Stimulated activated naive B cell treated with anti-CD40 and anti-IgM and Interleukin-4, amounts not matched to agents 10 μg/mL and 1 μg/mL and 100 μg/mL, for 72 hours (primary cell): ENCODE measurements at regions not wholly inside any gene's neighbourhood (a gene's known extent, or its start where the extent isn't known, plus 50 kb on each side); places are given as distances from the start of the nearest gene placed in this dataset.

Experiments
- ATAC-seq, 2 donors: fragments of 150-1000 bp; cut with Tn5 transposase; replicated peaks; 2 replicates each; pipeline ENCODE4 v1.10.0; 2021; ENCODE audit warnings: moderate library complexity in 1 of 2
- DNase-seq: peaks from one replicate; pipeline ENCODE4 v3.0.0; 2021
- H3K27ac Mint-ChIP-seq: one replicate; pipeline ENCODE4 v1.8.0; 2022; ENCODE audit warnings: mild to moderate bottlenecking, mixed read lengths
- H3K27me3 Mint-ChIP-seq, 2 donors: one replicate each; pipeline ENCODE4 v1.8.0; 2022; ENCODE audit warnings: mixed read lengths in 2 of 2
- H3K36me3 Mint-ChIP-seq, 2 donors: one replicate each; pipeline ENCODE4 v1.8.0; 2022; ENCODE audit warnings: mixed read lengths in 2 of 2, mild to moderate bottlenecking in 1 of 2
- H3K4me1 Mint-ChIP-seq, 2 donors: one replicate each; pipeline ENCODE4 v1.8.0; 2022; ENCODE audit warnings: mixed read lengths in 2 of 2, mild to moderate bottlenecking in 1 of 2
- H3K4me3 Mint-ChIP-seq, 2 donors: one replicate each; pipeline ENCODE4 v1.8.0; 2022; ENCODE audit warnings: mild to moderate bottlenecking in 2 of 2, mixed read lengths in 2 of 2, moderate library complexity in 1 of 2
- H3K9me3 Mint-ChIP-seq, 2 donors: one replicate each; pipeline ENCODE4 v1.8.0; 2022; ENCODE audit warnings: mixed read lengths in 2 of 2, mild to moderate bottlenecking in 1 of 2

GRCh38 chr16:48862087-48862532, 252.1 kb upstream of the N4BP1 start:
- no peaks in the 10 kb centered on the region for H3K36me3 Mint-ChIP-seq
- H3K27ac Mint-ChIP-seq: no peak overlapping the region
- H3K4me3 Mint-ChIP-seq: no peak overlapping the region
- no peak for ATAC-seq
- H3K27me3 Mint-ChIP-seq: peaks cover 0 to 6% of the 10 kb centered on the region in 2 donors
- DNase-seq: no peak
- H3K9me3 Mint-ChIP-seq: peaks cover 11 to 13% of the 10 kb centered on the region in 2 donors
- no peaks in the 10 kb centered on the region for H3K4me1 Mint-ChIP-seq

- no peak overlapping the region for H3K4me3 Mint-ChIP-seq
- H3K4me1 Mint-ChIP-seq: no peaks in the 10 kb centered on the region
- no peak for ATAC-seq
- no peak for DNase-seq
- no peaks in the 10 kb centered on the region for H3K36me3 Mint-ChIP-seq
- H3K9me3 Mint-ChIP-seq: peaks cover 11 to 13% of the 10 kb centered on the region in 2 donors
- H3K27me3 Mint-ChIP-seq: peaks cover 0 to 6% of the 10 kb centered on the region in 2 donors
- no peak overlapping the region for H3K27ac Mint-ChIP-seq
Observed at GRCh38 chr16:48860341-48860740, 250.4 kb upstream of the N4BP1 start.

GRCh38 chr16:48852951-48853350, 243.0 kb upstream of the N4BP1 start:
- H3K4me1 Mint-ChIP-seq: no peaks in the 10 kb centered on the region
- no peak overlapping the region for H3K27ac Mint-ChIP-seq
- H3K27me3 Mint-ChIP-seq: no peaks in the 10 kb centered on the region
- H3K4me3 Mint-ChIP-seq: no peak overlapping the region
- DNase-seq (no peak), ATAC-seq (no peak)
- no peaks in the 10 kb centered on the region for H3K36me3 Mint-ChIP-seq
- peaks cover 0 to 1% of the 10 kb centered on the region in 2 donors for H3K9me3 Mint-ChIP-seq

- H3K9me3 Mint-ChIP-seq: peaks cover 0 to 1% of the 10 kb centered on the region in 2 donors
- no peak for DNase-seq
- no peaks in the 10 kb centered on the region for H3K36me3 Mint-ChIP-seq
- no peak overlapping the region for H3K27ac Mint-ChIP-seq
- no peaks in the 10 kb centered on the region for H3K27me3 Mint-ChIP-seq
- H3K4me1 Mint-ChIP-seq: no peaks in the 10 kb centered on the region
- H3K4me3 Mint-ChIP-seq: no peak overlapping the region
- no peak for ATAC-seq
Observed at GRCh38 chr16:48852458-48852857, 242.5 kb upstream of the N4BP1 start.

- H3K27ac Mint-ChIP-seq: no peak overlapping the region
- H3K36me3 Mint-ChIP-seq: no peaks in the 10 kb centered on the region
- ATAC-seq (no peak), DNase-seq (no peak)
- peaks cover 0 to 1% of the 10 kb centered on the region in 2 donors for H3K9me3 Mint-ChIP-seq
- no peaks in the 10 kb centered on the region for H3K4me1 Mint-ChIP-seq
- no peak overlapping the region for H3K4me3 Mint-ChIP-seq
- H3K27me3 Mint-ChIP-seq: no peaks in the 10 kb centered on the region
Observed at GRCh38 chr16:48850097-48850770, 240.3 kb upstream of the N4BP1 start.

- Mint-ChIP-seq H3K36me3 (no peaks in the 10 kb centered on the region), H3K4me3 (no peak overlapping the region), H3K9me3 (peaks cover 0 to 1% of the 10 kb centered on the region in 2 donors), H3K4me1 (no peaks in the 10 kb centered on the region), H3K27ac (no peak overlapping the region), H3K27me3 (peaks cover 0 to 6% of the 10 kb centered on the region in 2 donors)
- DNase-seq (no peak), ATAC-seq (no peak)
Observed at GRCh38 chr16:48846277-48846676, 236.3 kb upstream of the N4BP1 start.

- peaks cover 0 to 1% of the 10 kb centered on the region in 2 donors for H3K9me3 Mint-ChIP-seq
- H3K4me1 Mint-ChIP-seq: no peaks in the 10 kb centered on the region
- H3K27me3 Mint-ChIP-seq: peaks cover 0 to 6% of the 10 kb centered on the region in 2 donors
- H3K36me3 Mint-ChIP-seq: no peaks in the 10 kb centered on the region
- DNase-seq (no peak), ATAC-seq (no peak)
- no peak overlapping the region for H3K27ac Mint-ChIP-seq
- no peak overlapping the region for H3K4me3 Mint-ChIP-seq
Observed at GRCh38 chr16:48845261-48845660, 235.3 kb upstream of the N4BP1 start.

- no peak overlapping the region for H3K27ac Mint-ChIP-seq
- no peaks in the 10 kb centered on the region for H3K9me3 Mint-ChIP-seq
- no peaks in the 10 kb centered on the region for H3K36me3 Mint-ChIP-seq
- DNase-seq: no peak
- H3K4me3 Mint-ChIP-seq: no peak overlapping the region
- H3K27me3 Mint-ChIP-seq: peaks cover 0 to 6% of the 10 kb centered on the region in 2 donors
- ATAC-seq: no peak
- no peaks in the 10 kb centered on the region for H3K4me1 Mint-ChIP-seq
Observed at GRCh38 chr16:48838349-48838748, 228.4 kb upstream of the N4BP1 start.

- DNase-seq (no peak), ATAC-seq (no peak)
- no peak overlapping the region for H3K4me3 Mint-ChIP-seq
- no peaks in the 10 kb centered on the region for H3K36me3 Mint-ChIP-seq
- no peaks in the 10 kb centered on the region for H3K4me1 Mint-ChIP-seq
- H3K9me3 Mint-ChIP-seq: no peaks in the 10 kb centered on the region
- no peak overlapping the region for H3K27ac Mint-ChIP-seq
- no peaks in the 10 kb centered on the region for H3K27me3 Mint-ChIP-seq
Observed at GRCh38 chr16:48836636-48837035, 226.7 kb upstream of the N4BP1 start.

- ATAC-seq (no peak), DNase-seq (no peak)
- no peak overlapping the region for H3K4me3 Mint-ChIP-seq
- H3K36me3 Mint-ChIP-seq: no peaks in the 10 kb centered on the region
- H3K27me3 Mint-ChIP-seq: no peaks in the 10 kb centered on the region
- no peak overlapping the region for H3K27ac Mint-ChIP-seq
- H3K9me3 Mint-ChIP-seq: no peaks in the 10 kb centered on the region
- no peaks in the 10 kb centered on the region for H3K4me1 Mint-ChIP-seq
Observed at GRCh38 chr16:48836067-48836466, 226.1 kb upstream of the N4BP1 start.

GRCh38 chr16:48834576-48834975, 224.6 kb upstream of the N4BP1 start:
- no peak for DNase-seq
- no peak overlapping the region for H3K27ac Mint-ChIP-seq
- H3K4me1 Mint-ChIP-seq: no peaks in the 10 kb centered on the region
- H3K4me3 Mint-ChIP-seq: no peak overlapping the region
- H3K36me3 Mint-ChIP-seq: no peaks in the 10 kb centered on the region
- H3K9me3 Mint-ChIP-seq: no peaks in the 10 kb centered on the region
- no peaks in the 10 kb centered on the region for H3K27me3 Mint-ChIP-seq
- ATAC-seq: no peak

GRCh38 chr16:48833461-48833860, 223.5 kb upstream of the N4BP1 start:
- H3K27ac Mint-ChIP-seq: no peak overlapping the region
- no peaks in the 10 kb centered on the region for H3K9me3 Mint-ChIP-seq
- no peaks in the 10 kb centered on the region for H3K27me3 Mint-ChIP-seq
- H3K36me3 Mint-ChIP-seq: no peaks in the 10 kb centered on the region
- H3K4me3 Mint-ChIP-seq: no peak overlapping the region
- no peaks in the 10 kb centered on the region for H3K4me1 Mint-ChIP-seq
- no peak for ATAC-seq
- DNase-seq: no peak

- no peaks in the 10 kb centered on the region for H3K9me3 Mint-ChIP-seq
- no peak for ATAC-seq
- no peak overlapping the region for H3K4me3 Mint-ChIP-seq
- no peak for DNase-seq
- no peak overlapping the region for H3K27ac Mint-ChIP-seq
- no peaks in the 10 kb centered on the region for H3K4me1 Mint-ChIP-seq
- no peaks in the 10 kb centered on the region for H3K27me3 Mint-ChIP-seq
- no peaks in the 10 kb centered on the region for H3K36me3 Mint-ChIP-seq
Observed at GRCh38 chr16:48831076-48831722, 221.2 kb upstream of the N4BP1 start.

- Mint-ChIP-seq H3K9me3 (peaks cover 0 to 1% of the 10 kb centered on the region in 2 donors), H3K27me3 (no peaks in the 10 kb centered on the region), H3K27ac (no peak overlapping the region), H3K4me1 (no peaks in the 10 kb centered on the region), H3K4me3 (no peak overlapping the region), H3K36me3 (no peaks in the 10 kb centered on the region)
- no peak for ATAC-seq
- DNase-seq: no peak
Observed at GRCh38 chr16:48829336-48830310, 219.6 kb upstream of the N4BP1 start.
